ENCODE measurements at regions not wholly inside any gene's neighbourhood (a gene's known extent, or its start where the extent isn't known, plus 50 kb on each side); places are given as distances from the start of the nearest gene placed in this dataset.
A peak's percentile ranks its signal among the peaks of the same experiment; 100 is the strongest.

DNA sequence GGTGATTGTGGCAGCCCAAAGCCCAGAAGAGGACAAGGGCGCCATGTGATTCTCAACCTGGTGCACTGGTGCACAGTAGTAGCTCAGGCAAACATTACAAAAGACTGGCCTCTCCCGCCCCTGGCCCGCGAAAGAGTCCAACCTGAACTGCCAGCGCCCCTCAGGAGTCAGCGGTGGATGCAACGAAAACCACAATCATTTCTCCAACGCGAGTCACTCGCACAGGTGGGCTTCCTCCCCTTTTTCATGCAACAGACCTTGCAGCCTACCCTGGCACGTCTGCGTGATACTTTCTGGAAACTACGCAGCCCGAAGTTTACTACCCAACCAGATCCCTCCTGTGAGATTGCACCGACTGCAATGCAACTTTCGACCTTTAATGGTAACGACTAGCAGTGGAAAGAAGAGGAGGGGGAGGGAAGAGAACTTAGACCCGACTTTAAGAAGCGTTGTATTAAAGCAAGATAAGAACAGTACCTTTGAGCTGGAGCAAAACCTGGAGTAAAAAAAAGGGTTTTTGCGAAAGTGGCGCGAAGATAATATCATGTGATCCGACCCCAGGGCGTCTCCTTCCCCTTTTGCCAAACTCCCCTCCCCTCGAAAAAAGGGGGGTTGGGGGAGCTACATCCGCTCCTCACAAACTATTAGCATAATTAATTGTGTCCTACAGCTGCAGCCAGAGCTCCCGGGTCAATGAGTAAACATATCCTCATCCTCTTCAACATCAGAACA lies 63.3 kb upstream of the CCDC160 start:
- no peak for DNase-seq

DNA sequence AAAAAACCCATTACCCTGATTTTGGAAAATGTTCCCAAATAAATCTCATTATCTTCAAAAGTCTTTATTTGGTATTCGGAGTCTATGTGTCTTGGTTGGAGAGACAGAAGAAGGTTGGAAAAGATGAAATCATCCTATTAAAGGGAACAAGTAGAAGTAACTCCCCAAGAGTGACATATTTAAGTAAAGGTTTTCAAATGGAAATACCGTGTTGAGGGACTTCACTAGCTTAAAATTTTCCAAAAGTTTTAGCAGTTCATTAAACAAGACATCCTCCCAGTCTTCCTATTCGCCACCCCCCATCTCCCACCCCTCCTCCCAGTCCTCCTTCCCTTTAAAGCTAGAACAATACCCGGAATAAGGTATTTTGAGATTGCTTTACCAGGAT lies 62.7 kb upstream of the CCDC160 start:
- DNase-seq, result no peak

- DNase-seq, result no peak
Observed at GRCh38 chrX:134174859-134175258, 62.1 kb upstream of the CCDC160 start.

GRCh38 chrX:134177527-134177926 lies 59.5 kb upstream of the CCDC160 start:
- DNase-seq, result no peak

DNA sequence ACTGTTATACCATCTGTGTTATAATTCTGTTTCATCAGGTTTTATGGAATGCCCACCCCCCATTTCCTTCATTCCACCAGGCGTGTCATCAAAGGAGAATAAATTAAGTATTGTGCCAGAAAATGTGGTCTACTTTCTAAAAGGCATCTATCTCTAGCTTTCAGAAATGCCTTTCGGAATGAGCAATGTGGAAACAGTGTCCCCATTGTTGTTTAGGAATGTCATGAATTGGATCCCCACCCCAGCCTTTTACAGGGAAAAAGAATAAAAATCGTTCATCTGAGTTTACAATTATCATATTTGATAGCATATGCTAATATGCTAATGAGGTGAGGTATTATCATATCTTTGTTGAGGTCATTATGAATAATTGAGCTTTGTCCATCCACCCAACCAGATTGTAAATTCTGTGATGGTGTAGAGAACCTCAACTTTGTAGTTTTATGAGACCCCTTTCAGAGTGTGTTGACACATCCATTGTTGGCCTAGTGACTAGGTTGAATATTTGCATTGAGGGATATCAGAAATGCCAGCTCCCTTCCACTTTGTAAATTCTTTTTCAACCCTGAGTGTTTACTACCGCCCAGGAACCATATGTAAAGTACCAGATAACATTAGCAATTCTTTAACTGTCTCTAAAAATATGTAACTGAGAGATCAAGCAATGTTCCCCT lies 56.2 kb upstream of the CCDC160 start:
- DNase-seq, result no peak

- DNase-seq, result no peak
Observed at GRCh38 chrX:134181275-134181660, 55.7 kb upstream of the CCDC160 start.

DNA sequence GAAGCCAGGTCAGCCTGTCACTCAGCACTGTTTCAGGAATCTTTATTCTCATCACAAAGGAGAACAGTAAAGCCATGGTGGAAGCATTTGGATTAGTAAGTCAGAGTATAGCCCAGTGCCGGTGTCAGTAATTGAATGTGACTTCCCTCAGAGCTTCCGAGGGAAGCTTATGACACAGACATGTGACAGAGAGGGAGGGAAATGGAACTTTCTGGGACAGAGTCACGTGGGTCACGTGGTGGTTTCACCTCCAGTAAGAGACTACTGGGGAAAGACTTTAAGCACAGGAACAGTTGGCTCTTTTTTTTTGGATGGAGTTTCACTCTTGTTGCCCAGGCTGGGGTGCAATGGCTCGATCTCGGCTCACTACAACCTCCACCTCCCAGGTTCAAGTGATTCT lies 53.3 kb upstream of the CCDC160 start:
- no peak for DNase-seq

DNA sequence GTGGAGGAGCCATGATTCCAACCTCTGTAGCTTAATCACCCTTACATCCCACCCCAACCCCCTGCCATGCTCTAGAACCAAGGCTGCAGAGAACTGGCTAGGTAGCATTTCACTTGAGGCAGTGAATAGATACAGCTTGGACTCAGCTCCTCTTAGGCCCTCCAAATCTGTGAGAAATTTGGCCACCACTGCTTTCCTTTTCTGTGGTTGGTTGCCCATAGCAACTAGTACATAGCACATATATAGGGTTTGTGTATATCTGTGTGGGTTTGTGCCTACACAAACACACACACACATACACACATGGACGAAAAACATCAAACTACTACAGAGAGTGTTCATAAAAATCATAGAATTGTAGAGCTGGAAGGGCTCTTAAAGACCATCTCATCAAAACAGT lies 52.0 kb upstream of the CCDC160 start:
- no peak for DNase-seq

DNA sequence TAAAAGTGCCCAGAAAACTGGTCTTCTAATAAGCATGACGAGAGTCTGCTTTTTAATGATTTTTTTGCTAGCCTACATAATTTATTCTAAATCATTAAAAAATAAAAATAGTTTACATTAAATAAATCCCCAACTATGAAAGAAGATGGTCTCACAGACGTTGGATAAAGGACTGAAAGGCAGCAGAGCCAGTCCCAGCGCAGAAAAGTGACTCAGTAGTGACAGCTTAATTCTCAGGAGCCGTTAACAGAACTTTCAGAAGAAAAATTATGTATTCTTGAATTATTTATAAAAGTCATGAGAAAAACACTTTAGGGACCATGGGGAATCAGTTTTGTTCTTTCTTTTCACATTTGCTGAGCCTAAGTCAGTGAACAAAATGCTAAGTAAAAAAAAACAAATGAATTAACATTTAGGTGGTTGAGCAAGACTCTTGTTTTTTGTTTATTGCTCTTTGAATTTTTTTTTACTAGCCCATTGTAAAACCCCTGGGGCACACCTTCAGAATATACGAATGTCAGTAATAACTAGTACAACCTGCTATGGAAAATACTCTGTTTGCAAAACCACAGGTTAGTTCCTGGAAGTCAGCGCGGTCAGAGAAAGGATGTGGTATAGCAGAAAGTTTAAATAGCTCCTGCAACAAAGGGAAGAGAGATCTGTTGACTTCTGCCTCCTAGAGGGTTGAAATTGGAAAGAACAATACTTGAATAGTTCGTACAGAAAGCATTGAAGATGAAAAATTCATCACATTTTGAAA lies 50.4 kb upstream of the CCDC160 start:
- DNase-seq, result peak; percentile 39
